SK-N-DZ (cell line): ENCODE measurements at regions not wholly inside any gene's neighbourhood (a gene's known extent, or its start where the extent isn't known, plus 50 kb on each side); places are given as distances from the start of the nearest gene placed in this dataset.
A peak's percentile ranks its signal among the peaks of the same experiment; 100 is the strongest.
"Not testable (repeated sequence)": the region's sequence is repeated elsewhere in the genome, so short reads cannot be mapped to it uniquely, and the experiment has no call there.

ENCODE experiments used
- DNase-seq: peaks from one replicate; pipeline ENCODE4 v3.0.0-alpha.2; 2015; ENCODE audit warnings: low spot score

GRCh38 chr2:242069018-242069417, 199.5 kb downstream of the RTP5 start:
- DNase-seq: no peak

- DNase-seq: not testable (repeated sequence)
These were observed 200.4 kb downstream of the RTP5 start for GRCh38 chr2:242069938-242070395.

GRCh38 chr2:242070726-242071125, 201.2 kb downstream of the RTP5 start:
- not testable (repeated sequence) for DNase-seq

- DNase-seq: not testable (repeated sequence)
These were observed 201.8 kb downstream of the RTP5 start for GRCh38 chr2:242071377-242071776.

GRCh38 chr2:242071936-242072335, 202.4 kb downstream of the RTP5 start:
- not testable (repeated sequence) for DNase-seq

GRCh38 chr2:242075168-242075567, 205.6 kb downstream of the RTP5 start:
- DNase-seq: no peak

GRCh38 chr2:242075696-242076095, 206.2 kb downstream of the RTP5 start:
- no peak for DNase-seq

- not testable (repeated sequence) for DNase-seq
These were observed 206.7 kb downstream of the RTP5 start for GRCh38 chr2:242076184-242076583.

GRCh38 chr2:242078426-242078825, 208.9 kb downstream of the RTP5 start:
- not testable (repeated sequence) for DNase-seq

GRCh38 chr2:242079792-242080191, 210.3 kb downstream of the RTP5 start:
- DNase-seq: not testable (repeated sequence)

- DNase-seq: not testable (repeated sequence)
These were observed 211.2 kb downstream of the RTP5 start for GRCh38 chr2:242080575-242081214.

- DNase-seq: not testable (repeated sequence)
These were observed 214.5 kb downstream of the RTP5 start for GRCh38 chr2:242084034-242084433.

GRCh38 chr2:242085024-242085674, 215.6 kb downstream of the RTP5 start:
- DNase-seq: not testable (repeated sequence)

GRCh38 chr2:242085941-242086621, 216.6 kb downstream of the RTP5 start:
- no peak for DNase-seq

GRCh38 chr2:242088044-242088443, 218.5 kb downstream of the RTP5 start:
- not testable (repeated sequence) for DNase-seq

GRCh38 chr2:242088471-242089212, 219.1 kb downstream of the RTP5 start:
- peak; percentile 87 for DNase-seq

- DNase-seq: not testable (repeated sequence)
These were observed 219.7 kb downstream of the RTP5 start for GRCh38 chr2:242089213-242089549.

- DNase-seq: not testable (repeated sequence)
These were observed 227.7 kb downstream of the RTP5 start for GRCh38 chr2:242097278-242097677.

GRCh38 chr2:242098034-242098433, 228.5 kb downstream of the RTP5 start:
- no peak for DNase-seq

- no peak for DNase-seq
These were observed 229.1 kb downstream of the RTP5 start for GRCh38 chr2:242098445-242099128.

- DNase-seq: not testable (repeated sequence)
These were observed 233.6 kb downstream of the RTP5 start for GRCh38 chr2:242103093-242103492.
